Spinal cord (tissue), 9 donors: ENCODE measurements at regions not wholly inside any gene's neighbourhood (a gene's known extent, or its start where the extent isn't known, plus 50 kb on each side); places are given as distances from the start of the nearest gene placed in this dataset.
A peak's percentile ranks its signal among the peaks of the same experiment; 100 is the strongest.
"Not testable (repeated sequence)": the region's sequence is repeated elsewhere in the genome, so short reads cannot be mapped to it uniquely, and the experiment has no call there.

Source experiments
- DNase-seq, 6 donors: peaks; one replicate each; pipeline versions ENCODE4 v3.0.0 to v3.0.0-alpha.2; 2013 to 2015; ENCODE audit warnings: low spot score in 6 of 6, low read depth in 4 of 6
- H3K27ac ChIP-seq: one replicate; pipeline ENCODE4 v1.5.1; 2013; ENCODE audit warnings: low read depth, low read length, control low read depth
- H3K27me3 ChIP-seq: one replicate; pipeline ENCODE4 v1.6.1; 2013; ENCODE audit warnings: low read length; ENCODE audit not compliant: control insufficient read depth, insufficient read depth
- H3K36me3 ChIP-seq: one replicate; pipeline ENCODE4 v1.6.1; 2013; ENCODE audit warnings: low read length; ENCODE audit not compliant: control insufficient read depth, insufficient read depth
- H3K4me1 ChIP-seq: one replicate; pipeline ENCODE4 v1.6.1; 2013; ENCODE audit warnings: low read length; ENCODE audit not compliant: control insufficient read depth, insufficient read depth
- H3K4me3 ChIP-seq: one replicate; pipeline ENCODE4 v1.5.1; 2013; ENCODE audit warnings: low read depth, low read length, control low read depth
- H3K9me3 ChIP-seq: one replicate; pipeline ENCODE4 v1.6.1; 2013; ENCODE audit warnings: low read length; ENCODE audit not compliant: control insufficient read depth, insufficient read depth
- WGBS: methylation state at CpG from one replicate; pipeline ENCODE4 v1.1.5; 2013; ENCODE audit warnings: missing lambda C conversion rate; ENCODE audit not compliant: insufficient coverage; 5-methylcytosine and 5-hydroxymethylcytosine counted together
- donor health status: healthy.

DNA sequence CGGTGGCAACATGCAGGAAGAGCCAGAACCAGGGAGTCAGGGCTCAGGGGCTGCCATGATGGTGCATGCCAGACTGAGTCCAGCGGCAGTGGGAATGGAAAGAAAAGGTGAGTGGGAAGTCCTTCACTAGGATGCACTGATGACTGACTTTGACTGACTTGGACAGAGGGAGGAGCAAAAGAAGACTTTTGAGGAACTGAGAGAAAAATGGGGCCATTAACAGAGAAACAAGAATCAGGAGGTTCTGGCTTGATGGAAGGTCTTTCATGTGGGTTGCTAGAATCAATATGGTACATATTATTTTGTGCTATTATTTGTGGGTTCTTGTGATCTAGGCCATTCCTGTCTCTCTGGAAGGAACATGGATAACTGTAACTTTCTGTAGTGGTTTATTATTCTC, 454.6 kb upstream of the PROX1 start:
- 93% methylated on average over 2 of the region's 2 CpGs for WGBS
- Histone ChIP-seq H3K4me1 (no peaks in the 10 kb centered on the region), H3K27me3 (no peaks in the 10 kb centered on the region), H3K4me3 (no peak overlapping the region), H3K27ac (no peak overlapping the region), H3K36me3 (no peaks in the 10 kb centered on the region), H3K9me3 (no peaks in the 10 kb centered on the region)
- DNase-seq, result no peak

DNA sequence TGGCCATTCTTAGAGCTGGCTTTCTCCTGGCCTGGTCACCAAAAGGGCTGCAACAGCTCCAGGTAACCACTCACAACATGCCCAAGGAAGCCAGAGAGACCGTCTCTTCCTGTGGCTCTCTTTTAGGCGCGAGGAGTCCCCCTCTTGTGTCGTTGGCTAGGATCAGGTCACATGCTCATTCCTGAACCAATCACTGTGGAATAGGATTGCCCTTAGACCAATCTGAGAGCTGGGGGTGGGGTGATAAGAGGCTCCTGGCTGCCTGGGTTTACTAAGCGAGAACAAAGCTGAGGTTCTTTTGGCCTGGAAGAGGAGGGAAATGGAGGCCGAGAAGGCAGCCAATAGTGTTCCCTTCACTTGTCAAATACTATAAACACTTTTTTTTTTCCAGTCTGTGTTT, 452.1 kb upstream of the PROX1 start:
- H3K4me1 ChIP-seq, result no peaks in the 10 kb centered on the region
- no peaks in the 10 kb centered on the region for H3K9me3 ChIP-seq
- no peaks in the 10 kb centered on the region for H3K27me3 ChIP-seq
- H3K27ac ChIP-seq, result no peak overlapping the region
- no peaks in the 10 kb centered on the region for H3K36me3 ChIP-seq
- H3K4me3 ChIP-seq, result no peak overlapping the region
- WGBS, result 94% methylated on average over 3 of the region's 6 CpGs
- DNase-seq, result peak in 1 of 6 donors; percentile 46

DNA sequence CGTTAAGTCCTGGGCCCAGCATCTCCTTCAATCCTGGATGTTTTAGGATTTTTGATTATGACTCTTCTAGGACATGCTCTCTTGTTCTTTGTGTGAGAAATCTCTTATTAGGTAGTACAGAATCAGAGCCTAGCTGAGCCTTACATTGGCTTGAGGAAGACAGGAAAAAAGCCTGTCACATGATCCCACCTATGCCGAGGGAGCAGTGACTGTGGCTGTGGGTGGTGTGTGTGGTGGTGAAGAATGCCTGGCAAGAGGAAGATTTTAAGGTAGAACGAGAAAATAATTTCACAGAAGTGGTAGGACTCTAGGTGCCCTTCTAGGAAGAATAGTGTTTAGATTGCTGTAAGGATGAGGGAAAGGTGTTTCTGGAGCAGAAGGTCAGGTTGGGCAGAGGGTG, 449.5 kb upstream of the PROX1 start:
- DNase-seq, result no peak
- H3K27me3 ChIP-seq, result no peaks in the 10 kb centered on the region
- no peaks in the 10 kb centered on the region for H3K9me3 ChIP-seq
- H3K36me3 ChIP-seq, result no peaks in the 10 kb centered on the region
- no peak overlapping the region for H3K27ac ChIP-seq
- 53% methylated on average over 2 of the region's 3 CpGs for WGBS
- no peaks in the 10 kb centered on the region for H3K4me1 ChIP-seq
- H3K4me3 ChIP-seq, result no peak overlapping the region

DNA sequence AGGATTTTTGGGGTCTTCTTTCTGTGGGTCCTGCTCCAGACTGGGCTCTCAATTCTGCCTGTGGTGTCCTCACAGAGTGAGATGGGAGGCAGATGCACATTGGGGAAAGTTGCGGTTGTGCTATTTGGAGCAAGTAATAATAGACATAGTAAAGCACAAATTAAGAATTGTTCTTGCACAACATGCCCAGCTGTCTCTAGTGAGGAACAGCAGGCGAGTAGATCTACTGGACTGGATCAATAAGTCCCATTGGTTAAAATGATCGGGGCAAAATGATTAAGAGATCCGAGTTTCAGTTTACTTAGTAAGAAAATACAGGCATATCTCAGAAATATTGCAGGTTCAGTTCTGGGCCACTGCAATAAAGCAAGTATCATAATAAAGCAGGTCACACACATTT, 448.3 kb upstream of the PROX1 start:
- no peaks in the 10 kb centered on the region for H3K27me3 ChIP-seq
- 80% methylated on average over 1 of the region's 4 CpGs for WGBS
- no peaks in the 10 kb centered on the region for H3K36me3 ChIP-seq
- no peaks in the 10 kb centered on the region for H3K4me1 ChIP-seq
- peak in 1 of 6 donors; percentile 21 for DNase-seq
- H3K9me3 ChIP-seq, result no peaks in the 10 kb centered on the region
- H3K27ac ChIP-seq, result no peak overlapping the region
- no peak overlapping the region for H3K4me3 ChIP-seq

DNA sequence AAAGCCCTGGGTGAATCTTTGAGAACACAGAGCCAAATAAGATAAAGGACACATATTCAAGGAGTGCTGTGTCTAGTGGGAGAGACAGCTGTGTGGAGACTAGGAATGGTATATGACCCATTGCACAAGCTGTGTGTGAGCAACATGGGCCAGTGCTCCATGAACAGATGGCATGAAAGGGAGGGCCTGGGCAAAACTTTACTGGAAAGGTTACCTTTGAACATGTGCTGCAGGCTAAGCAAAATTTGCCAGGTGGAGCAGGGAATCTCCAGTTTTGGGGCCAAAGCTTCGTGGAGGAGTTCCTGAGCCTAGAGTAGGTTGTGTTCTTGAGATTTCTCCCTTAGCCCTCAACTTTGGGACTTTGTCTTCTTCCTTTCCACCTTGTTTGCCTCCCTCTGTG, 446.1 kb upstream of the PROX1 start:
- Histone ChIP-seq H3K9me3 (no peaks in the 10 kb centered on the region), H3K36me3 (no peaks in the 10 kb centered on the region), H3K27me3 (no peaks in the 10 kb centered on the region), H3K27ac (no peak overlapping the region), H3K4me1 (no peaks in the 10 kb centered on the region), H3K4me3 (no peak overlapping the region)
- no CpG with 5 or more reads among the region's 1 CpG for WGBS
- DNase-seq, result peak in 1 of 6 donors; percentile 3

DNA sequence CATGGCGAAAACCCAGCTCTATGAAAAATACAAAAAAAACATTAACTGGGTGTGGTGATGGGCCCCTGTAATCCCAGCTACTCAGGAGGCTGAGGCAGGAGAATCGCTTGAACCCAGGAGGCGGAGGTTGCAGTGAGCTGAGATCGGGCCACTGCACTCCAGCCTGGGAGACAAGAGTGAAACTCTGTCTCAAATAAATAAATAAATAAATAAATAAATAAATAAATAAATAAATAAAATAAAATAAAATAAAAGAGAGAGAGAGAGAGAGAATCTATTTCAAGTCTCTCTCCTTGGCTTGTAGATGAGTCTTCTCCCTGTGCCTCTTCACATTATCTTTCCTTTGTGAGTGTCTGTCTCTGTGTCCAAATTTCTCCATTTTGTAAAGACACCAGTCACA, 442.6 kb upstream of the PROX1 start:
- not testable (repeated sequence) for H3K27me3 ChIP-seq, H3K9me3 ChIP-seq, DNase-seq, H3K4me3 ChIP-seq, H3K4me1 ChIP-seq, H3K36me3 ChIP-seq, H3K27ac ChIP-seq
- no CpG with 5 or more reads among the region's 4 CpGs for WGBS

DNA sequence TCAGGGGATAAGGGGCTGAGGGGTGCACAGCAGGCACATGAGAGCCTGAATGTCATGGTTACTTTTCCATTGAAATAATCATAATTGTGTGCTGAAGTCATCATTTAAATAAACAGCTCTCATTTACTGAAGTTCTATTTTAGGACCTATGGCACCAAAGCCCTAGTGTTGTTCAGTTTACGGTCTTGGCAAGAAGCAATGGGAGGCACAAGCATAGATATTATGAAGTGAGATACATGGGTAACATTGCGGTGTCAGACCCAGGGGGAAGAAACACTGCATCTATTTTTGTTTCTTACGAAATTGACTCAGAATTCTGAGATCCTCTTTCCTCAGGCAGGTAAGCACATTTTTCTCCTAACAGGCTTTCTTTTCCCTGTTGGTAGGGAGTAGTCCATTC, 437.8 kb upstream of the PROX1 start:
- WGBS, result no CpG with 5 or more reads among the region's 3 CpGs
- DNase-seq, result no peak
- H3K9me3 ChIP-seq, result no peaks in the 10 kb centered on the region

DNA sequence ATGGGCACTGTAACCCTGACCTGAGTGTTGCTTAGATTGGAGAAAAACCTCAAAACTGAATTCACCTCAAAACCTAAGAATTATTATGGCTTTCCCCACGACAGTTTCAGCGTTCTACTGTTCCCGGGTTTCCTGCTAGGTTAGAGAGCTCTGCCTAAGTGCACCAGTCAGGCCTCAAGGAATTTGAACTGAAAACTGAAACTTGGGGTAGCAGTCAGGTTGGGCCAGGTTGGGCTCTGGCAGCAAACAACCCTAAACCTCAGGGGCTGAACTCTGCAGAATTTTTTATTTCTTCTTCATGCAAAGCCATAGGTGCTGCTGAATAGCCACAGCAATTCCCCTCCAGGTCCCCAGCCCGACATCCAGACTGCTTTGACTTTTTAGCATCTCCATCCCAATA, 437.0 kb upstream of the PROX1 start:
- H3K27ac ChIP-seq, result no peak overlapping the region
- WGBS, result 79% methylated on average over 4 of the region's 4 CpGs
- H3K36me3 ChIP-seq, result no peaks in the 10 kb centered on the region
- H3K27me3 ChIP-seq, result no peaks in the 10 kb centered on the region
- DNase-seq, result no peak
- H3K4me1 ChIP-seq, result no peaks in the 10 kb centered on the region
- no peaks in the 10 kb centered on the region for H3K9me3 ChIP-seq
- H3K4me3 ChIP-seq, result no peak overlapping the region

More for the DNA sequence above, 437.8 kb upstream of the PROX1 start:
- no peaks in the 10 kb centered on the region for H3K4me1 ChIP-seq
- no peak overlapping the region for H3K27ac ChIP-seq
- H3K27me3 ChIP-seq, result no peaks in the 10 kb centered on the region
- no peaks in the 10 kb centered on the region for H3K36me3 ChIP-seq
- no peak overlapping the region for H3K4me3 ChIP-seq

DNA sequence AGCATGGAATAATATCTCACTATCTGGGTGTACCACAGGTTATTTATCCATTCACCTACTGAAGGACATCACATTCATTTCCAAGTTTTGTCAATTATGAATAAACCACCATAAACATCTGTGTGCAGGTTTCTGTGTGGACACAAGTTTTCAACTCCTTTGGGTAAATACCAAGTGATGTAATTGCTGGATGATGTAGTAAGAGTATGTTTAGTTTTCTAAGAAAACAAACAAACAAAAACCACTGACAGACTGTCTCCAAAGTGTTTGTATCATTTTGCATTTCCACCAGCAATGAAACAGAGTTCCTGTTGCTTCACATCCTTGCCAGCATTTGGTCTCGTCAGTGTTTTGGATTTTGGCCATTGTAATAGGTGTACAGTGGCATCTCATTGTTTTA, 435.7 kb upstream of the PROX1 start:
- H3K36me3 ChIP-seq, result no peaks in the 10 kb centered on the region
- H3K9me3 ChIP-seq, result no peaks in the 10 kb centered on the region
- no peaks in the 10 kb centered on the region for H3K4me1 ChIP-seq
- H3K4me3 ChIP-seq, result no peak overlapping the region
- DNase-seq, result no peak
- no peak overlapping the region for H3K27ac ChIP-seq
- no CpG with 5 or more reads among the region's 1 CpG for WGBS
- no peaks in the 10 kb centered on the region for H3K27me3 ChIP-seq

DNA sequence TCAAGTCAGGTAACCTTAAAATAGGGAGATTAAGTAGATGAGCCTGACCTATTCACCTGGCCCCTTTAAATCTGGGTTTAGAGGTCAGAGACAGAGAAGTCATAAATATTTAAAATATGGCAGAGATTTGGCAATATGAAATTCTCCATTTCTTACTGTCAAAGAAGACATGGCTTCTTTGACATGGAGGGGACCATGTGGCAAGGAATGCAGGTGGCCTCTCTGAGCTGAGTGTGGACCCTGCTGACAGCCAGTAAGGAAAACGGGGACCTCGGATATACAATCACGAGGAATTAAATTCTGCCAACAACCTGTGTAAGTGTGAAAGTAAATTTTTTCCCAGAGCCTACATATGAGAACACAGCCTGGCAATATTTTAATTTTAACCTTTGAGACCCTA, 427.5 kb upstream of the PROX1 start:
- Histone ChIP-seq H3K36me3 (no peaks in the 10 kb centered on the region), H3K9me3 (peaks cover 3% of the 10 kb centered on the region), H3K4me3 (no peak overlapping the region), H3K27ac (no peak overlapping the region), H3K27me3 (no peaks in the 10 kb centered on the region), H3K4me1 (no peaks in the 10 kb centered on the region)
- no peak for DNase-seq
- 100% methylated on average over 1 of the region's 3 CpGs for WGBS
